ENCODE measurements at regions not wholly inside any gene's neighbourhood (a gene's known extent, or its start where the extent isn't known, plus 50 kb on each side); places are given as distances from the start of the nearest gene placed in this dataset.
"Not testable (repeated sequence)": the region's sequence is repeated elsewhere in the genome, so short reads cannot be mapped to it uniquely, and the experiment has no call there.

DNA sequence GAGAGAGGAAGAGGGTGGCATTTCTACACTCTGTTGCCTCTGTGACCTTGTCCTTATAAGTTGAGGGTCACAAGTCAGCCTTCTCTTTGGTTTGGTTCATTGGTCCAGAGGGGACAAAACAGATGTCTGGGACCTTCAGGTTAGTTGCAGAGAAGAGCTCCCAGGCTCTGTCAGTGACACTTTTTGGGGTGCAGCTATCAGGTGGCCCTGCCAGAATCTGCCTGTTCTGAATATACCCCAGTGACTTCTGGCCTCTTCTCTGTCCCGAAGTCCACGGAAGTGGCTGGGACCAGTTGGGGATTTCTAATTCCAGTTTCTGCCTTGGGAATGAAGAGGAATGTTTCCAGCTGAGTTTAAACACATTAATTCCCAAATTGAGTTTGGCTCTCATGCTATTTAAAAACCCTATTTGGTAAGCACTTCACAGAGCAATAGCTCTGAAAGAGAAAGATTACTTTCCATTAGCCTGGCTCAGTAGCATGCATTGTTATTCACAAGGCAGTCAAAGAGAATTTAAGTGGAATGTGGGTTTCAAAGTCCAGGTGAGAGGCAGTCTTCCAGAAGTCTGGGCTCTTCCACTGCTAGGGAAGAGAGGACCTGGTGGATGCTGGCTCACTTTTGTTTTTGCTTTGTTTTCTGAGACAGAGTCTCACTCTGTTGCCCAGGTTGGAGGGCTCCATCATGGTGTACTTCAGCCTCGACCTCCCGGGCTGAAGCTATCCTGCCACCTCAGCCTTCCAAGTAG is 237.8 kb upstream of the GALNT17 start:
- H3K4me3 ChIP-seq (ENCODE audit: low read depth, poor library complexity, severe bottlenecking) = no peak overlapping the region
- intact Hi-C loops (cut with DNase I; ENCODE audit: low total_unique reads) = no loop called here
- no peak for DNase-seq (ENCODE audit: low spot score in 2 of 2)
- WGBS, 2 donors = 71 to 73% methylated on average over 4 of the region's 4 CpGs
- no peak for TF ChIP-seq CTCF (IDR thresholded peaks at IDR 0.05)
- TF ChIP-seq POLR2A (IDR thresholded peaks at IDR 0.05) = no peak

GRCh38 chr7:70894799-70895198 is 237.1 kb upstream of the GALNT17 start:
- no peak for TF ChIP-seq POLR2A (IDR thresholded peaks at IDR 0.05)
- TF ChIP-seq CTCF (IDR thresholded peaks at IDR 0.05) = no peak
- DNase-seq (ENCODE audit: low spot score in 2 of 2) = no peak
- H3K4me3 ChIP-seq (ENCODE audit: low read depth, poor library complexity, severe bottlenecking) = no peak overlapping the region
- 90 to 92% methylated on average over 6 of the region's 6 CpGs for WGBS, 2 donors
- intact Hi-C loops (cut with DNase I; ENCODE audit: low total_unique reads) = no loop called here

DNA sequence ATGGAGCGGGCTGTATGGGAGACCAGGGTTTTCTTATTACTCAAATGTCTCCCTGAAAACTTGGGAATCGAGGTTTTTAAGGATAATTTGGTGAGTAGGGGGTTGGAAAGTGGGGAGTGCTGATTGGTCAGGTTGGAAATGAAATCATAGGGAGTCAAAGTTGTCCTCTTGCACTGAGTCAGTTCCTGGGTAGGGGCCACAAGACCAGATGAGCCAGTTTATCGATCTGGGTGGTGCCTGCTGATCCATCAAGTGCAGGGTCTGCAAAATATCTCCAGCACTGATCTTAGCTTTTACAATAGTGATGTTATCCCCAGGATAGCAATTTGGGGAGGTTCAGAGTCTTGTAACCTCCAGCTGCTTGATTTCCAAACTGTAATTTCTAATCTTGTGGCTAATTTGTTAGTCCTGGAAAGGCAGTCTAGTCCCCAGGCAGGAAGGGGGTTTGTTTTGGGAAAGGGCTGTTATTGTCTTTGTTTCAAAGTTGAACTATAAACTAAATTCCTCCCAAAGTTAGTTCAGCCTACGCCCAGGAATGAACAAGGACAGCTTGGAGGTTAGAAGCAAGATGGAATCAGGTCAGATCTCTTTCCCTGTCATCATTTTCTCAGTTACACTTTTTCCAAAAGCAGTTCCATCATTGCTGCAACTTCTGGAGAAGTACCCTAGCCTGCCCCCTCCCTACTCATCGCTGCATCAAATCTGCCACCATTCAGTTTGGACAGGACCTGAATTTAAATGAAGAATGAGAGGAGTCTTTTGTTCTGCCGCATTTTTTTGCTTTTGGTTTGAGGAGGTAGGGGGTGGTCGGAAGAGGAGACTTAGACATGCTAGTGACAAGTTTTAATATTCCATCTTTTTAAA is 236.4 kb upstream of the GALNT17 start:
- 48 to 50% methylated on average over 7 of the region's 7 CpGs for WGBS, 2 donors
- intact Hi-C loops (cut with DNase I; ENCODE audit: low total_unique reads); H3K4me3 ChIP-seq (ENCODE audit: low read depth, poor library complexity, severe bottlenecking); DNase-seq (ENCODE audit: low spot score in 2 of 2): not testable (repeated sequence)

DNA sequence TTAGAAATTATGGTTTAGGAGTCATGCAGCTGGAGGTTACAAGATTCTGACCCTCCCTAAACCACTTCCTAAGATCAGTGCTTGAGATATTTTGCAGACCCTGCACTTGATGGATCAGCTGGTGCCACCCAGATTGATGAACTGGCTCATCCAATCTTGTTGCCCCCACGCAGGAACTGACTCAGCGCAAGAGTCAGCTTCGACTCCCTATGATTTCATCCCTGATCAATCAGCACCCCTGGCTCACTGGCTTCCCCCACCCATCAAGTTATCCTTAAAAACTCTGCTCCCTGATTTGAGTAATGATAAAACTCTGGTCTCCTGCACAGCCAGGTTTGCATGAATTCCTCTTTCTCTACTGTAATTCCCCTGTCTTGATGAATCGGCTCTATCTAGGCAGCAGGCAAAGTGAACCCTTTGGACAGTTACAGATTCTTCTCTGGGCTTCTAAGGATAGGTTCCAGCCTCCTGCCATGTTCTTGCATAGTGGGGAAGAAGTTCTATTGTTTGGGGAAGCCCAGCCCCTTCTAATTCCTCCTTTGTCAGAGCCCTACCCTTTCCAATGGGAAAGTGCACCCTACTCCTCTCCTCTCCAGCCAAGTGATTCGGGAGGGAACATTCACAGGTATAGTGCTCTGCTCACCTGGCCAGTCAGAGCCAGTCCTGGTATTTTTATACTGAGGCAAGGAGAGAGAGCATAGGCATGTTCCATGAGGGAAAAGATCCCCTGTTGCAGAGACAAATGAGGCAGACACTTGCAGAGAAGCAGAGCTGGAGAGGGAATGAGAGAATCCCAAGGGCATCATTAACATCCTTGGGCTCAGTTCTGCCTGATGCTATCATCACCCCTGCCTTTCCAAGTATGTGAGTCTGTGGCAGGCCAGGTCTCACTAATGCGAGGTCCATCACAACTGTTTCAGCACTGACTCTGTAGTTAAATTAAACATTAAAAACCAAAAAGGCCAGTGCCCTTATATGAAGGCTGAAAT is 224.4 kb upstream of the GALNT17 start:
- WGBS, 2 donors = 73 to 76% methylated on average over 6 of the region's 6 CpGs
- intact Hi-C loops (cut with DNase I; ENCODE audit: low total_unique reads) = no loop called here
- TF ChIP-seq CTCF (IDR thresholded peaks at IDR 0.05) (no peak), POLR2A (IDR thresholded peaks at IDR 0.05) (no peak)
- peak in 1 of 2 donors; percentile 14 for DNase-seq (ENCODE audit: low spot score in 2 of 2)
- H3K4me3 ChIP-seq (ENCODE audit: low read depth, poor library complexity, severe bottlenecking) = no peak overlapping the region

DNA sequence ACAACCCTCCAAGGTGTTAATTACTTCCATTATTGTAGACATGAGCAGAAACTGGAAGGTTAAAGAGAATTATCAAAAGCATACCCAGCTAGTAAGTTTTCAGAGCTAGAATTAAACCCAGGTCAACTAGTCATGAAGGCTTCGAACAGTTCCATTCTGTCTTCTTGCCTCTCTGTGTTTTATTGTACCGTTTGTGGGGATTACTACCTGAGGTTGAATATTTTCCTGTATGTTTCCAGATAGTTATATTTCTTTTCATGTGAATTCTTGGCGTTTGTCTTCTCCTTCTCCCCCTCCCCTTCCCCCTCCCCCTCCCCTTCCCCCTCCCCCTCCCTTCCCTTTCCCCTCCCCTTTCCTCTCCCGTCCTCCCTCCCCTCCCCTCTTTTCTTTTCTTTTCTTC is 218.0 kb upstream of the GALNT17 start:
- 61 to 78% methylated on average over 4 of the region's 4 CpGs for WGBS, 2 donors

More for the DNA sequence above, 218.0 kb upstream of the GALNT17 start:
- intact Hi-C loops (cut with DNase I; ENCODE audit: low total_unique reads) = no loop called here
- DNase-seq (ENCODE audit: low spot score in 2 of 2) = no peak
- TF ChIP-seq POLR2A (IDR thresholded peaks at IDR 0.05) = no peak
- no peak for TF ChIP-seq CTCF (IDR thresholded peaks at IDR 0.05)
- no peak overlapping the region for H3K4me3 ChIP-seq (ENCODE audit: low read depth, poor library complexity, severe bottlenecking)
